ENCODE measurements at regions not wholly inside any gene's neighbourhood (a gene's known extent, or its start where the extent isn't known, plus 50 kb on each side); places are given as distances from the start of the nearest gene placed in this dataset.

GRCh38 chr12:115870021-115870420 lies 407.5 kb downstream of the MED13L start:
- TF ChIP-seq CHD2 (IDR thresholded peaks at IDR 0.05; ENCODE audit: low read length, partially characterized antibody): no peak
- TF ChIP-seq CTCF (IDR thresholded peaks at IDR 0.05): no peak
- no peak for TF ChIP-seq POLR2AphosphoS5 (IDR thresholded peaks at IDR 0.05; ENCODE audit: low read depth, low read length)
- no peak for TF ChIP-seq REST (IDR thresholded peaks at IDR 0.05; ENCODE audit: low read depth, low read length)
- TF ChIP-seq EP300 (IDR thresholded peaks at IDR 0.05; ENCODE audit: borderline replicate concordance in 1 of 2, low read depth in 1 of 2, low read length in 1 of 2): no peak
- no peak for TF ChIP-seq NFIC (IDR thresholded peaks at IDR 0.05; ENCODE audit: borderline replicate concordance)
- no peak for TF ChIP-seq GATA2 (CRISPR knock-in tag; IDR thresholded peaks at IDR 0.05)
- TF ChIP-seq RCOR1 (IDR thresholded peaks at IDR 0.05; ENCODE audit: low read length): no peak
- TF ChIP-seq MAX (IDR thresholded peaks at IDR 0.05; ENCODE audit: low read depth): no peak
- no peak for TF ChIP-seq EZH2phosphoT487 (IDR thresholded peaks at IDR 0.05; ENCODE audit: borderline replicate concordance, low read depth)
- no peak for TF ChIP-seq TAF1 (IDR thresholded peaks at IDR 0.05; ENCODE audit: borderline replicate concordance, low read depth, low read length)
- TF ChIP-seq USF2 (IDR thresholded peaks at IDR 0.05; ENCODE audit: borderline replicate concordance, low read depth, low read length): no peak

Measured in SK-N-SH (cell line).